SK-N-SH (cell line): ENCODE measurements at regions not wholly inside any gene's neighbourhood (a gene's known extent, or its start where the extent isn't known, plus 50 kb on each side); places are given as distances from the start of the nearest gene placed in this dataset.

Experiments
- CTCF ChIA-PET: fragments of 300-600, 350-600 bp; formaldehyde crosslinking; extraction: SDS; loops from one replicate; lab custom pipeline; 2021; lab: Yijun Ruan, JAX
- POLR2A ChIA-PET: fragments of 350-600 bp; sonication (Branson Sonifier 250); formaldehyde crosslinking; extraction: SDS; loops from one replicate; lab custom pipeline; 2020; ENCODE audit warnings: antibody characterized with exemption, inconsistent platforms; lab: Yijun Ruan, JAX
- DNase-seq: peaks from one replicate; pipeline ENCODE4 v3.0.0; 2012
- H2AFZ ChIP-seq: fragments of 200-600 bp; sonication (generic); 2 replicates; pipeline ENCODE4 v1.8.1; 2016; ENCODE audit warnings: antibody characterized with exemption, mild to moderate bottlenecking, low read depth
- H3F3A ChIP-seq: fragments of 200-600 bp; sonication (generic); replicated peaks from 2 replicates; pipeline ENCODE3; 2016; ENCODE audit warnings: antibody characterized with exemption, mild to moderate bottlenecking; ENCODE audit not compliant: insufficient read depth
- H3K27ac ChIP-seq, 2 experiments: fragments of 200-500 bp in 1 of 2; fragments of 200-600 bp in 1 of 2; sonication (Bioruptor generic) in 1 of 2; sonication (generic), shearing (Covaris generic) in 1 of 2; 2 replicates each; pipeline versions ENCODE4 v1.5.1 to v1.6.1; 2014 to 2016; ENCODE audit warnings: low read depth in 2 of 2, inconsistent platforms in 1 of 2, low read length in 1 of 2, mild to moderate bottlenecking in 1 of 2, mixed read lengths in 1 of 2
- H3K27me3 ChIP-seq: fragments of 200-600 bp; sonication (generic), shearing (Covaris generic); 2 replicates; pipeline ENCODE4 v1.6.1; 2016; ENCODE audit warnings: mixed run types; ENCODE audit not compliant: insufficient read depth
- H3K36me3 ChIP-seq, 2 experiments: fragments of 200-500 bp in 1 of 2; fragments of 200-600 bp in 1 of 2; sonication (Bioruptor generic) in 1 of 2; sonication (generic) in 1 of 2; replicated peaks in 1 of 2; 2 replicates each; pipeline versions ENCODE3 to v1.5.1; 2014 to 2016; ENCODE audit warnings: low read length in 1 of 2, mild to moderate bottlenecking in 1 of 2; ENCODE audit not compliant: insufficient read depth in 2 of 2, control insufficient read depth in 1 of 2
- H3K4me1 ChIP-seq, 2 experiments: fragments of 200-500 bp in 1 of 2; fragments of 200-600 bp in 1 of 2; sonication (Bioruptor generic) in 1 of 2; sonication (generic), shearing (Covaris generic) in 1 of 2; 2 replicates each; pipeline versions ENCODE4 v1.5.1 to v1.6.1; 2014 to 2016; ENCODE audit warnings: low read depth in 1 of 2, low read length in 1 of 2, mixed run types in 1 of 2; ENCODE audit not compliant: insufficient read depth in 2 of 2, control insufficient read depth in 1 of 2
- H3K4me2 ChIP-seq: fragments of 200-600 bp; sonication (generic), shearing (Covaris generic); 2 replicates; pipeline ENCODE4 v1.6.1; 2017; ENCODE audit warnings: mixed run types
- H3K4me3 ChIP-seq, 2 experiments: fragments of 200-500 bp in 1 of 2; fragments of 200-600 bp in 1 of 2; sonication (Bioruptor generic) in 1 of 2; sonication (generic), shearing (Covaris generic) in 1 of 2; 2 replicates each; pipeline versions ENCODE4 v1.5.1 to v1.8.1; 2014 to 2016; ENCODE audit warnings: low read depth in 2 of 2, inconsistent platforms in 1 of 2, low read length in 1 of 2, mild to moderate bottlenecking in 1 of 2, mixed read lengths in 1 of 2, moderate library complexity in 1 of 2
- H3K79me2 ChIP-seq: fragments of 200-600 bp; sonication (generic); 2 replicates; pipeline ENCODE4 v1.8.1; 2017; ENCODE audit warnings: mild to moderate bottlenecking; ENCODE audit not compliant: insufficient read depth
- H3K9ac ChIP-seq: fragments of 200-600 bp; sonication (generic); 2 replicates; pipeline ENCODE4 v1.6.1; 2017; ENCODE audit warnings: mixed run types
- H3K9me2 ChIP-seq: fragments of 200-600 bp; sonication (generic); 2 replicates; pipeline ENCODE4 v1.6.1; 2017; ENCODE audit warnings: mixed run types
- H3K9me3 ChIP-seq: fragments of 200-600 bp; sonication (generic); 2 replicates; pipeline ENCODE4 v1.6.1; 2017; ENCODE audit warnings: mixed run types, mild to moderate bottlenecking, moderate library complexity
- H4K20me1 ChIP-seq: fragments of 200-600 bp; sonication (generic); 2 replicates; pipeline ENCODE4 v1.6.1; 2017; ENCODE audit warnings: mild to moderate bottlenecking, mixed run types; ENCODE audit not compliant: insufficient read depth
- CHD2 ChIP-seq: fragments of 150-350 bp; IDR thresholded peaks from 2 replicates; pipeline ENCODE4 v1.6.1; 2018; ENCODE audit warnings: low read length; ENCODE audit not compliant: partially characterized antibody
- EP300 ChIP-seq, 2 experiments: IDR thresholded peaks; 2 replicates each; pipeline versions ENCODE4 v1.4.0 to v1.6.1; 2012; ENCODE audit warnings: borderline replicate concordance in 1 of 2, low read depth in 1 of 2, low read length in 1 of 2
- EZH2phosphoT487 ChIP-seq: fragments of 200-600 bp; sonication (generic); IDR thresholded peaks from 2 replicates; pipeline ENCODE4 v1.6.1; 2017; ENCODE audit warnings: low read depth, mixed run types, mild to moderate bottlenecking, antibody characterized with exemption, moderate library complexity, borderline replicate concordance
- FOSL2 ChIP-seq: IDR thresholded peaks from 2 replicates; pipeline ENCODE4 v1.4.0; 2012; ENCODE audit warnings: low read depth, mild to moderate bottlenecking, moderate library complexity, borderline replicate concordance
- FOXM1 ChIP-seq: IDR thresholded peaks from 2 replicates; pipeline ENCODE4 v1.4.0; 2012; ENCODE audit warnings: low read depth, mild to moderate bottlenecking
- GABPA ChIP-seq: IDR thresholded peaks from 2 replicates; pipeline ENCODE4 v1.4.0; 2012; ENCODE audit warnings: low read depth, mild to moderate bottlenecking
- GATA2 ChIP-seq: sonication (generic); formaldehyde crosslinking; IDR thresholded peaks from 2 replicates; pipeline ENCODE4 v1.5.0; 2020; ENCODE audit warnings: mild to moderate bottlenecking, missing genetic modification reagents
- MEF2A ChIP-seq: IDR thresholded peaks from 2 replicates; pipeline ENCODE4 v1.4.0; 2012; ENCODE audit warnings: low read depth, borderline replicate concordance
- MXI1 ChIP-seq: IDR thresholded peaks from 2 replicates; pipeline ENCODE4 v1.6.1; 2012; ENCODE audit warnings: mild to moderate bottlenecking, low read depth, low read length, improper control_type of control experiment
- NFIC ChIP-seq: IDR thresholded peaks from 2 replicates; pipeline ENCODE4 v1.4.0; 2012; ENCODE audit warnings: borderline replicate concordance
- POLR2AphosphoS5 ChIP-seq: IDR thresholded peaks from 2 replicates; pipeline ENCODE4 v1.6.1; 2012; ENCODE audit warnings: low read depth, low read length
- RCOR1 ChIP-seq: fragments of 150-350 bp; IDR thresholded peaks from 2 replicates; pipeline ENCODE4 v1.6.1; 2017; ENCODE audit warnings: antibody characterized with exemption, low read length
- RXRA ChIP-seq: IDR thresholded peaks from 2 replicates; pipeline ENCODE4 v1.4.0; 2012; ENCODE audit warnings: low read depth, mild to moderate bottlenecking, borderline replicate concordance
- TCF12 ChIP-seq: IDR thresholded peaks from 2 replicates; pipeline ENCODE4 v1.4.0; 2012
- USF1 ChIP-seq: IDR thresholded peaks from 2 replicates; pipeline ENCODE4 v1.4.0; 2012; ENCODE audit warnings: low read depth, borderline replicate concordance
- WGBS: methylation state at CpG from one replicate; pipeline ENCODE4 v1.1.6; 2017; ENCODE audit warnings: low lambda C conversion rate; 5-methylcytosine and 5-hydroxymethylcytosine counted together
- TF ChIP-seq, protein P1 (sequence below): fragments of 150-350 bp; IDR thresholded peaks from 2 replicates; pipeline ENCODE4 v1.6.1; 2017; ENCODE audit warnings: antibody characterized with exemption, low read length, low read depth, borderline replicate concordance
- TF ChIP-seq, protein P2 (sequence below): IDR thresholded peaks from 2 replicates; pipeline ENCODE4 v1.4.0; 2012; ENCODE audit warnings: low read depth
- TF ChIP-seq, protein P3 (sequence below): IDR thresholded peaks from 2 replicates; pipeline ENCODE4; 2012

- TF ChIP-seq EP300 (IDR thresholded peaks at IDR 0.05; ENCODE audit: borderline replicate concordance in 1 of 2, low read depth in 1 of 2, low read length in 1 of 2), result no peak
- TF ChIP-seq, all 33 proteins: peak for 0
Measured at GRCh38 chr4:136319789-136320464, 1212.4 kb downstream of the PCDH18 start (continued).

- 52% methylated on average over 3 of the region's 3 CpGs for WGBS
- POLR2A ChIA-PET, result no interaction called here
Measured at GRCh38 chr4:136316961-136317360, 1215.3 kb downstream of the PCDH18 start.

DNA sequence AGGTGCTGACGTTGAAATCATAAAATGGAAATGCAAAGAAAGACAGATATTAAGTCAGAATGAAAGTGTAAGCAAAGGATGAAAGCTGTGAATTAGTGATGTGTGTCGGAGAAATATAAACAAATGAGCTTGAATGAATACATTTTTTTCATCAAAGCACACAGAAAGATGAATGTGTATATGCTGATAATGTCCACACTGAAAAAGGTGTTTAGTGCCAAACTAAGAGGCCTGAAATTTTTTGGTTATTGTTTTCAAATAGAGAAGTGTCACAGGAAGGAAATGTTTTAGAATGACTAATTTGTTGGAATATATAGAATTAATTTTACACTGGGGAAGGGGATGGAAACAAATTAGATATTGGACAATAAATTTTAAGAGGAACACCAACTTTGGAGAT is 1217.6 kb downstream of the PCDH18 start:
- Histone ChIP-seq H3K27ac (no peak overlapping the region), H3K79me2 (no peaks in the 10 kb centered on the region), H3K9me3 (no peaks in the 10 kb centered on the region), H3K4me1 (peaks cover 0 to 6% of the 10 kb centered on the region in 2 experiments; a peak in 2 of 4 replicates), H3K4me2 (no peak overlapping the region), H3F3A (no peaks in the 10 kb centered on the region), H3K27me3 (no peaks in the 10 kb centered on the region), H3K36me3 (no peaks in the 10 kb centered on the region), H3K9ac (no peak overlapping the region), H3K9me2 (no peaks in the 10 kb centered on the region), H2AFZ (no peak overlapping the region), H3K4me3 (no peak overlapping the region), H4K20me1 (no peaks in the 10 kb centered on the region)
- TF ChIP-seq FOXM1 (no peak), GABPA (no peak), RCOR1 (no peak), FOSL2 (no peak), RXRA (no peak), EZH2phosphoT487 (no peak), NFIC (no peak), MXI1 (no peak), MEF2A (no peak), TCF12 (no peak), CHD2 (no peak)
- TF ChIP-seq, protein P1, sequence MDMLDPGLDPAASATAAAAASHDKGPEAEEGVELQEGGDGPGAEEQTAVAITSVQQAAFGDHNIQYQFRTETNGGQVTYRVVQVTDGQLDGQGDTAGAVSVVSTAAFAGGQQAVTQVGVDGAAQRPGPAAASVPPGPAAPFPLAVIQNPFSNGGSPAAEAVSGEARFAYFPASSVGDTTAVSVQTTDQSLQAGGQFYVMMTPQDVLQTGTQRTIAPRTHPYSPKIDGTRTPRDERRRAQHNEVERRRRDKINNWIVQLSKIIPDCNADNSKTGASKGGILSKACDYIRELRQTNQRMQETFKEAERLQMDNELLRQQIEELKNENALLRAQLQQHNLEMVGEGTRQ, result no peak
- CTCF ChIA-PET, result no interaction called here
- 40% methylated on average over 2 of the region's 2 CpGs for WGBS
- POLR2A ChIA-PET, result no interaction called here
- no peak for DNase-seq

More at GRCh38 chr4:136316961-136317360, 1215.3 kb downstream of the PCDH18 start:
- TF ChIP-seq POLR2AphosphoS5, result no peak
- TF ChIP-seq GATA2 (CRISPR knock-in tag), result no peak
- TF ChIP-seq, protein P2, sequence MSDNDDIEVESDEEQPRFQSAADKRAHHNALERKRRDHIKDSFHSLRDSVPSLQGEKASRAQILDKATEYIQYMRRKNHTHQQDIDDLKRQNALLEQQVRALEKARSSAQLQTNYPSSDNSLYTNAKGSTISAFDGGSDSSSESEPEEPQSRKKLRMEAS, result no peak
- TF ChIP-seq, protein P3, sequence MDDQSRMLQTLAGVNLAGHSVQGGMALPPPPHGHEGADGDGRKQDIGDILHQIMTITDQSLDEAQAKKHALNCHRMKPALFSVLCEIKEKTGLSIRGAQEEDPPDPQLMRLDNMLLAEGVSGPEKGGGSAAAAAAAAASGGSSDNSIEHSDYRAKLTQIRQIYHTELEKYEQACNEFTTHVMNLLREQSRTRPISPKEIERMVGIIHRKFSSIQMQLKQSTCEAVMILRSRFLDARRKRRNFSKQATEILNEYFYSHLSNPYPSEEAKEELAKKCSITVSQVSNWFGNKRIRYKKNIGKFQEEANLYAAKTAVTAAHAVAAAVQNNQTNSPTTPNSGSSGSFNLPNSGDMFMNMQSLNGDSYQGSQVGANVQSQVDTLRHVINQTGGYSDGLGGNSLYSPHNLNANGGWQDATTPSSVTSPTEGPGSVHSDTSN, result no peak
- no peak for TF ChIP-seq EZH2phosphoT487
- TF ChIP-seq FOXM1, result no peak
- no peak for TF ChIP-seq USF1
- TF ChIP-seq, all 33 proteins: peak for 0
- Histone ChIP-seq H3K27ac (no peak overlapping the region), H2AFZ (no peak overlapping the region), H3K4me2 (no peak overlapping the region), H3F3A (no peaks in the 10 kb centered on the region), H3K9me2 (no peaks in the 10 kb centered on the region), H3K9ac (no peak overlapping the region), H3K4me1 (peaks cover 0 to 6% of the 10 kb centered on the region in 2 experiments; a peak in 2 of 4 replicates), H3K4me3 (no peak overlapping the region), H3K79me2 (no peaks in the 10 kb centered on the region), H3K9me3 (no peaks in the 10 kb centered on the region), H3K36me3 (no peaks in the 10 kb centered on the region), H4K20me1 (no peaks in the 10 kb centered on the region), H3K27me3 (no peaks in the 10 kb centered on the region)
- CTCF ChIA-PET, result no interaction called here
- DNase-seq, result no peak
